ENCODE measurements at regions not wholly inside any gene's neighbourhood (a gene's known extent, or its start where the extent isn't known, plus 50 kb on each side); places are given as distances from the start of the nearest gene placed in this dataset.
"Not testable (repeated sequence)": the region's sequence is repeated elsewhere in the genome, so short reads cannot be mapped to it uniquely, and the experiment has no call there.

DNA sequence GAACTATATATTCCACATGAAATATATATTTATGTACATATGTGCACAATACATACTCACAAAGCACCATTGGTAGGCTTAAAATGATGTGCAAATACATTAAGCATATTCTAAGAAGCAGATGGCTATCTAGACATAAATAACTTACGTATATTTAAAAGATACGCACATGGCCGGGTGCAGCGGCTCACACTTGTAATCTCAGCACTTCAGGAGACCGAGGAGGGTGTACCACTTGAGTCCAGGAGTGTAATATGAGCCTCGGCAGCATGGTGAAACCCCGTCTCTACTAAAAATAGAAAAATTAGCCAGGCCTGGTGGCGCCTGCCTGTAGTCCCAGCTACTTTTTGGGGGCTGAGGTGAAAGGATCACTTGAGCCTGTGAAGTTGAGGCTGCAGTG lies 189.9 kb downstream of the ANKRD36 start:
- DNase-seq, result not testable (repeated sequence)

GRCh38 chr2:97301771-97302170 lies 188.8 kb downstream of the ANKRD36 start:
- not testable (repeated sequence) for DNase-seq
